NB4 (cell line): ENCODE measurements at regions not wholly inside any gene's neighbourhood (a gene's known extent, or its start where the extent isn't known, plus 50 kb on each side); places are given as distances from the start of the nearest gene placed in this dataset.

Source experiments
- DNase-seq: peaks from one replicate; pipeline ENCODE4 v3.0.0; 2010; ENCODE audit warnings: low read depth
- H3K4me3 ChIP-seq: one replicate; pipeline ENCODE4 v1.5.1; 2011; ENCODE audit warnings: mild to moderate bottlenecking, low read depth, low read length, moderate library complexity
- MYC ChIP-seq: IDR thresholded peaks from 2 replicates; pipeline ENCODE4 v1.6.1; 2011; ENCODE audit warnings: low read depth, low read length
- POLR2A ChIP-seq: IDR thresholded peaks from 2 replicates; pipeline ENCODE4 v1.6.1; 2011; ENCODE audit warnings: mild to moderate bottlenecking; ENCODE audit not compliant: insufficient read length; ENCODE audit errors: extremely low read depth
- TF ChIP-seq, protein P1 (sequence below): IDR thresholded peaks from 2 replicates; pipeline ENCODE4 v1.6.1; 2011; ENCODE audit warnings: low read depth, low read length
- TF ChIP-seq, protein P2 (sequence below): IDR thresholded peaks from one replicate; pipeline ENCODE4 v1.5.1; 2012; ENCODE audit warnings: low read depth, low read length

DNA sequence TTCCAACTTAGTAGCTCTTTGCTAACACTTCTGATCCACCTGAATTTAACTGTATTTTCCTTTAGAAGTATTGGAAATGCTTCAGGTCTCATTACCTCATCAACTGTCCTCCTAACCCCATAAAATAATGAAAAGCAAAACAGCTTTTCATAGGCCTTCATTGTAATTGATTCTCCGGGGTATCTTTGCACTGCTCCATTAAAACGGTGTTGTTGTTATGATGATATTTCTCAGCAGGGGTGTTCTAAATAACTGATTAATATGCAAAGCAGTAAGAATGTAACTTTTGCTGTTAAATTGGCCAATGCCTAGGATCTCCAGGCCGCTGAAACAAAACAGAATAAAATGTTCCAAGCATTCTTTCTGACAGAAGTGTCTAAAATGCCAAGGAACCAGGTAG lies 1983.2 kb downstream of the EFNA5 start:
- TF ChIP-seq, protein P1, sequence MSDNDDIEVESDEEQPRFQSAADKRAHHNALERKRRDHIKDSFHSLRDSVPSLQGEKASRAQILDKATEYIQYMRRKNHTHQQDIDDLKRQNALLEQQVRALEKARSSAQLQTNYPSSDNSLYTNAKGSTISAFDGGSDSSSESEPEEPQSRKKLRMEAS: no peak
- no peak for TF ChIP-seq MYC
- TF ChIP-seq, protein P2, sequence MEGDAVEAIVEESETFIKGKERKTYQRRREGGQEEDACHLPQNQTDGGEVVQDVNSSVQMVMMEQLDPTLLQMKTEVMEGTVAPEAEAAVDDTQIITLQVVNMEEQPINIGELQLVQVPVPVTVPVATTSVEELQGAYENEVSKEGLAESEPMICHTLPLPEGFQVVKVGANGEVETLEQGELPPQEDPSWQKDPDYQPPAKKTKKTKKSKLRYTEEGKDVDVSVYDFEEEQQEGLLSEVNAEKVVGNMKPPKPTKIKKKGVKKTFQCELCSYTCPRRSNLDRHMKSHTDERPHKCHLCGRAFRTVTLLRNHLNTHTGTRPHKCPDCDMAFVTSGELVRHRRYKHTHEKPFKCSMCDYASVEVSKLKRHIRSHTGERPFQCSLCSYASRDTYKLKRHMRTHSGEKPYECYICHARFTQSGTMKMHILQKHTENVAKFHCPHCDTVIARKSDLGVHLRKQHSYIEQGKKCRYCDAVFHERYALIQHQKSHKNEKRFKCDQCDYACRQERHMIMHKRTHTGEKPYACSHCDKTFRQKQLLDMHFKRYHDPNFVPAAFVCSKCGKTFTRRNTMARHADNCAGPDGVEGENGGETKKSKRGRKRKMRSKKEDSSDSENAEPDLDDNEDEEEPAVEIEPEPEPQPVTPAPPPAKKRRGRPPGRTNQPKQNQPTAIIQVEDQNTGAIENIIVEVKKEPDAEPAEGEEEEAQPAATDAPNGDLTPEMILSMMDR: no peak
- TF ChIP-seq POLR2A: no peak
- DNase-seq: no peak
- H3K4me3 ChIP-seq: no peak overlapping the region

DNA sequence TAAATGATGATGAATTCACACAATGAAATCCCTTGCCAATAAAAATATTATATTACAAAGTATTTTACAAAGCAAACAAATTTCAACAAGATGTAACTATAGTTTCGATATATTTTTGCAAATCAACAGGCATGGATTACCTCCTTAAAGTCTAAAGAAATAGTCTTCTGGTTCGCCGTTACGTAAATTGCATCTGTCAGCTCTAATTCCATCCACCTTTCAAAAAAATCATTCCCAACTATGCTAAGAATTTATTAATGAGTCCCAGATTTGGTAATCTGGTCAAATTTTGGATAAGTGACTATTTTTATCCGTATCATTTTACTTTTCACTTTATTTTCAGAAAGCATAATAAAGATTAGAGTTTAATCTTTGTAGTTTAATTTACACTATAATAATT lies 1984.9 kb downstream of the EFNA5 start:
- TF ChIP-seq, protein P2: no peak
- no peak for TF ChIP-seq MYC
- no peak for TF ChIP-seq POLR2A
- TF ChIP-seq, protein P1: no peak
- DNase-seq: no peak
- no peak overlapping the region for H3K4me3 ChIP-seq

DNA sequence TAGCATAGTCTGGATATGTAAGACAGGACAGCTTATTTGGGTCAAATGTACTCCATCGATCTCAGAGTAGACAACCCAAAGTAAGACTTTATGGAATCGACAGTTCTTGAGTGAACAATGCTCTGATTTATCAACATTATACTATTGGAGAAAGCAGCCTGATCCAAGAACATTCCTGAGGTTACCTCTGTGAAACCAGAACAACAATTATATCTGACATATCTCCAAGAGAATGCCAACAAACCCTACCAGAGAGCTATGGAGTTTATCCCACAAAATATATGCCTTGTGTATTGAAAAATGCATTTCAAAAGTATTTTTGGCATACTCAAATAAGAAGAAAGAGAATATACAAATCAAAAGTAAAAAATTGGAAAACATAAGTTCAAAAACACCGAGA lies 1985.9 kb downstream of the EFNA5 start:
- TF ChIP-seq POLR2A (no peak), MYC (no peak)
- TF ChIP-seq, protein P1: no peak
- TF ChIP-seq, protein P2: no peak
- H3K4me3 ChIP-seq: no peak overlapping the region
- no peak for DNase-seq

DNA sequence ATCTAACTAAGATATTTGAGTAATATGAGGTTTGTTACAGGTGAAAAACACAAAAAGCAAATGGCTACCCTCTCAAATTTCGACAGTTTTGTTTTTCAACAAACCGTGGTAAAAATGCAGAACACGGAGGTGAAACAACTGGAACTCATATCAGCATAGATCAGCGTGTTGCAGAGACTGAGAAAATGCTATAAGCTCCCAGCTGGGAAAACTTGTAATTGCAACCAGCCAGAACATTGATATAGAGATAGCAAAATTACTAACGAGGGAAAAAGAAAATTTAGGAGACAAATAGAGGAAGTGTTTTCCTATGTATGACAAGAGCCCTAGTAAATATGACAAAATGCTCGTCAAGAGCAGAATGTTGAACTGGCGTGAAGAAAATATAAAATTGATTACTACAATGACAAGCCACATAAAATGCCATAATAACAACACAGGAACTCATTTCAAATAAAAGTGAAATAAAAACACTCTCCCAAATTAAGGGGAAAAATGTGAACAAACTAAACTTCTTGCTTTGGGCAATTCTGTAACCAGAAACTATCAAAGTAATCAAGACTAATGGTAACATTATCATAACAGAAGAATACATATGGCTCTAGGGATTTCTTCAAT lies 1989.8 kb downstream of the EFNA5 start:
- no peak for DNase-seq
- no peak overlapping the region for H3K4me3 ChIP-seq
- TF ChIP-seq MYC: no peak
- TF ChIP-seq POLR2A: no peak
- TF ChIP-seq, protein P1: no peak
- TF ChIP-seq, protein P2: no peak

DNA sequence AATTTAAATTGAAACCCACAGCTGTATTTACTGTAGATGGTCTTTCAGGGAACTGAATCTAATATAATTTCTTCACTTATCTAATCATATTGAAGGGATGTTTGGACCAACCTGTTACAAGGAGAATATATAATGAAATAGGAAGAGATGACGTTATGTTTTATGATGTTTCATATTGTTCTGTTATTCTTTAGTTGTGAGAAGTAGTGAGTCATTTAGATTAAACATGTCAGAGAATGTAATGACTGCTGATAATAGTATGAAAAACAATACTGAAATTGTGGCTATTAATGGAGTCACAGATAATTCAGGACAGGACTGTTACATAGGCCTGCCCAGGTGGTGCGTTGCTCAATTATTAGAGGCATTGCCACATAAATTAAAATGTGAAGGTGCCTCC lies 1993.4 kb downstream of the EFNA5 start:
- TF ChIP-seq, protein P2: no peak
- no peak for TF ChIP-seq POLR2A
- no peak for TF ChIP-seq MYC
- TF ChIP-seq, protein P1: no peak
- DNase-seq: no peak
- H3K4me3 ChIP-seq: no peak overlapping the region
